H1 (cell line): ENCODE measurements at regions not wholly inside any gene's neighbourhood (a gene's known extent, or its start where the extent isn't known, plus 50 kb on each side); places are given as distances from the start of the nearest gene placed in this dataset.

ENCODE experiments used
- CBX5 ChIP-seq: fragments of 300-800, 300-1000 bp; sonication (generic); IDR thresholded peaks from 2 replicates; pipeline ENCODE4 v1.7.1; 2016; ENCODE audit warnings: antibody characterized with exemption, low read length, low read depth
- GTF2F1 ChIP-seq: IDR thresholded peaks from 2 replicates; pipeline ENCODE4 v1.6.1; 2012; ENCODE audit warnings: low read depth, low read length, improper control_type of control experiment, borderline replicate concordance
- POLR2A ChIP-seq, 2 experiments: IDR thresholded peaks; 1 replicate in 1 of 2; 2 replicates in 1 of 2; pipeline ENCODE4 v1.6.1; 2011; ENCODE audit warnings: low read depth in 2 of 2, low read length in 2 of 2, mild to moderate bottlenecking in 2 of 2; ENCODE audit errors: control extremely low read depth in 1 of 2
- SP4 ChIP-seq: IDR thresholded peaks from 2 replicates; pipeline ENCODE4 v1.6.1; 2012; ENCODE audit warnings: low read length, inconsistent platforms
- SRF ChIP-seq: IDR thresholded peaks from 2 replicates; pipeline ENCODE4 v1.6.1; 2011; ENCODE audit warnings: mild to moderate bottlenecking, low read depth, low read length, moderate library complexity
- TF ChIP-seq, protein P1 (sequence below): IDR thresholded peaks from 2 replicates; pipeline ENCODE4 v1.6.1; 2011; ENCODE audit warnings: low read depth, mild to moderate bottlenecking, low read length; ENCODE audit not compliant: insufficient read depth
- TF ChIP-seq, protein P2 (sequence below): IDR thresholded peaks from 2 replicates; pipeline ENCODE4 v1.6.1; 2012; ENCODE audit warnings: inconsistent platforms

DNA sequence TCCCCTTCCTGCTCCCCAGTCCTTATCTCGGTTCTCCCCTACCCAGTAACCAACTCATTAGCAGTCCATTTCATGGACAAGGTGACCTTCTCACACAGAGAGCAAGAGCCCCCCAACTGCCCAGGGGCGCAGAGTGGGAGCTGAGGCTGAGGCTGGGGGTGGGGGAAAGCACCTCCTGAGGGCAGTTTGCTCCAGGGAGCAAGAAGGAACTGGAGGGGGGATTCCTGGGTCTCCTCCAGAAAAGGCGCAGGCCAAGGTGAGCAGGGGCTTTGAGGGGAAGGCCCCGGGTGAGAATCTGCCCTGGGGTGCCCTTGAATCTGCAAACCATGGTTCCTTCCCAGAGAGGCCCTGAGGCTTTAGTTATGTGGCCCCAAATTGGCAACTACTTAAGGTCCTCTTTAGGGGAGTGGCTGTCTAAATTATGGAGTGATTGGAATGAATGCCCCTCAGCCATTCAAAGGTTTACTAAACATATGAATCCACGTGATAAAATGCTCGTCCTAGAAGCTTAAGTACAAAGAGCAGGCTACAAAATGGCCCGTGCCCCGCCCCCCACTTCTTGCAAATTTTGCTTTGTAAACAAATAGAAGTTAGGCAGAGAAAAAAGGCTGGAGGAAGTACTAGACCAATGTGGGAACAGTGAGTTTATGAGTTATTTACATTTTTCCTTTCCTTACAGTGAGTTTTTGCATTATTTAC, 123.5 kb upstream of the HS6ST1 start (continued):
- TF ChIP-seq, protein P1, sequence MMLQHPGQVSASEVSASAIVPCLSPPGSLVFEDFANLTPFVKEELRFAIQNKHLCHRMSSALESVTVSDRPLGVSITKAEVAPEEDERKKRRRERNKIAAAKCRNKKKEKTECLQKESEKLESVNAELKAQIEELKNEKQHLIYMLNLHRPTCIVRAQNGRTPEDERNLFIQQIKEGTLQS: no peak
- TF ChIP-seq GTF2F1 (no peak), SP4 (no peak), CBX5 (no peak), POLR2A (IDR thresholded peaks at IDR 0.05; ENCODE audit: control extremely low read depth in 1 of 2, low read depth in 2 of 2, low read length in 2 of 2) (no peak), SRF (no peak)
- TF ChIP-seq, protein P2, sequence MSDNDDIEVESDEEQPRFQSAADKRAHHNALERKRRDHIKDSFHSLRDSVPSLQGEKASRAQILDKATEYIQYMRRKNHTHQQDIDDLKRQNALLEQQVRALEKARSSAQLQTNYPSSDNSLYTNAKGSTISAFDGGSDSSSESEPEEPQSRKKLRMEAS: no peak
